SH-SY5Y (cell line): ENCODE measurements at regions not wholly inside any gene's neighbourhood (a gene's known extent, or its start where the extent isn't known, plus 50 kb on each side); places are given as distances from the start of the nearest gene placed in this dataset.

ENCODE experiments used
- GATA2 ChIP-seq: IDR thresholded peaks from 2 replicates; pipeline ENCODE4 v1.6.1; 2011; ENCODE audit warnings: mild to moderate bottlenecking, low read depth, low read length
- GATA3 ChIP-seq: IDR thresholded peaks from 2 replicates; pipeline ENCODE4 v1.6.1; 2011; ENCODE audit warnings: low read depth, mild to moderate bottlenecking, low read length, moderate library complexity

- TF ChIP-seq GATA3 (no peak), GATA2 (no peak)
Observed at GRCh38 chr2:21939967-21940366, 816.2 kb downstream of the TDRD15 start.
